IPS-18c (cell line): ENCODE measurements at regions not wholly inside any gene's neighbourhood (a gene's known extent, or its start where the extent isn't known, plus 50 kb on each side); places are given as distances from the start of the nearest gene placed in this dataset.
"Not testable (repeated sequence)": the region's sequence is repeated elsewhere in the genome, so short reads cannot be mapped to it uniquely, and the experiment has no call there.

Experiments
- H3K4me3 ChIP-seq: 2 replicates; pipeline ENCODE4 v1.7.0; 2013; ENCODE audit warnings: low read depth, mild to moderate bottlenecking, low read length, moderate library complexity; ENCODE audit not compliant: insufficient read depth
- H3K9me3 ChIP-seq: one replicate; pipeline ENCODE4 v1.6.1; 2013; ENCODE audit warnings: mild to moderate bottlenecking, low read length, moderate library complexity; ENCODE audit not compliant: control insufficient read depth, insufficient read depth

- Histone ChIP-seq H3K4me3 (no peak overlapping the region), H3K9me3 (no peaks in the 10 kb centered on the region)
These were observed 234.9 kb upstream of the CAND1 start for GRCh38 chr12:67034110-67034879.

GRCh38 chr12:67035121-67035520 is 234.0 kb upstream of the CAND1 start:
- H3K9me3 ChIP-seq: no peaks in the 10 kb centered on the region
- no peak overlapping the region for H3K4me3 ChIP-seq

DNA sequence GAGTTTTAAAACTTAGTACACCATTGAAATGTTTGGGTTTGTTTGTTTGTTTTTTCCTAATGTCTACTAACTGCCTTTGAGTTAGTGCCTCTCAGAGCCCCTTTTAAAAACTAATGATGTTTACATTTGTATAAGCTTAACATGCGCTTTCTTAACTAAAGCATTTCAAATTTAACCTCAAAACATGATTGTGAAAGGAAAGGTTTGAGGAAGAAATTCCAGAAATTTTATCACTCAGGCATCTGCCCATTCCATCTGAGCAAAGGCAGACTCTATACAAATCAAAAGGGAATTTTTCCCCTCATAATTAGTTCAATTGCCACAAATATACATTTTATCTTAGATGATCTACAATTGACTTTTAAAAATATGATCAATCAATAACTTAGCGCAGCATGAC is 230.7 kb upstream of the CAND1 start:
- no peaks in the 10 kb centered on the region for H3K9me3 ChIP-seq
- H3K4me3 ChIP-seq: no peak overlapping the region

GRCh38 chr12:67039995-67040860 is 228.9 kb upstream of the CAND1 start:
- no peak overlapping the region for H3K4me3 ChIP-seq

GRCh38 chr12:67040861-67041137 is 228.4 kb upstream of the CAND1 start:
- no peak overlapping the region for H3K4me3 ChIP-seq
- H3K9me3 ChIP-seq: no peaks in the 10 kb centered on the region

More at GRCh38 chr12:67039995-67040860, 228.9 kb upstream of the CAND1 start:
- H3K9me3 ChIP-seq: no peaks in the 10 kb centered on the region

GRCh38 chr12:67042697-67043131 is 226.4 kb upstream of the CAND1 start:
- Histone ChIP-seq H3K9me3 (no peaks in the 10 kb centered on the region), H3K4me3 (no peak overlapping the region)

GRCh38 chr12:67043771-67044170 is 225.4 kb upstream of the CAND1 start:
- Histone ChIP-seq H3K9me3 (no peaks in the 10 kb centered on the region), H3K4me3 (no peak overlapping the region)

DNA sequence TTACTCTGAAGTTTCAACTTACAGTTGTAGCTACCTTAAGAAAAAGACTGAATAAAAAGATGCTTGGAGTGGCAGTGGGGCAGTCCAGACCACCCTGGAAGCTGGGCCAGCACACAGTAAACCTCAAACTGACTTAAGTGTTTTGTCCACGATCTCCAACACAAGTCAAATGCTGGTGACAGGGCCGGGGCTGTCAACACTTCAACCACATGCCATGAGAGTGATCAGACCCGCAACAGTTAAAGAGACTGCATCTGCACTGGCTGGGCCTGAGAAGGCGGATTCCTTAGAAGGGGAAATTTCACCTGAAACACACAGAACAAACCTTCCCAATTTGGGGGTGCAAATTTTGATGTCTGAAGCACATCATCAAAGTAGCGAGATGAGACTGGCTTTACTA is 223.5 kb upstream of the CAND1 start:
- Histone ChIP-seq H3K4me3 (no peak overlapping the region), H3K9me3 (no peaks in the 10 kb centered on the region)

- no peak overlapping the region for H3K4me3 ChIP-seq
- no peaks in the 10 kb centered on the region for H3K9me3 ChIP-seq
These were observed 223.1 kb upstream of the CAND1 start for GRCh38 chr12:67046062-67046461.

- H3K9me3 ChIP-seq: no peaks in the 10 kb centered on the region
- no peak overlapping the region for H3K4me3 ChIP-seq
These were observed 221.5 kb upstream of the CAND1 start for GRCh38 chr12:67047634-67048033.

DNA sequence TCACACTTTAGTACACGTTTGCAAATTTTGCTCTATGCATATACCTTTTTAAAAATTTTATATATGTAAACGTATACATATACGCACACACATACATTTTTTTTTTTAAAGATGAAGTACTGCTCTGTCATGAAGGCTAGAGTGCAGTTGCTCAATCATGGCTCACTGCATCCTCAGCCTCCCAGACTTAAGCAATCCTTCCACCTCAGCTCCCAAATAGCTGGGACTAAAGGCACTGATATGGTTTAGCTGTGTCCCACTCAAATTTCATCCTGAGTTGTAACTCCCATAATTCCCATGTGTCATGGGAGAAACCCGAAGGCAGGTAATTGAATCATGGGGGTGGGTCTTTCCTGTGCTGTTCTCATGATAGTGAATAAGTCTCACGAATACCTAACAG is 220.8 kb upstream of the CAND1 start:
- H3K4me3 ChIP-seq: no peak overlapping the region

DNA sequence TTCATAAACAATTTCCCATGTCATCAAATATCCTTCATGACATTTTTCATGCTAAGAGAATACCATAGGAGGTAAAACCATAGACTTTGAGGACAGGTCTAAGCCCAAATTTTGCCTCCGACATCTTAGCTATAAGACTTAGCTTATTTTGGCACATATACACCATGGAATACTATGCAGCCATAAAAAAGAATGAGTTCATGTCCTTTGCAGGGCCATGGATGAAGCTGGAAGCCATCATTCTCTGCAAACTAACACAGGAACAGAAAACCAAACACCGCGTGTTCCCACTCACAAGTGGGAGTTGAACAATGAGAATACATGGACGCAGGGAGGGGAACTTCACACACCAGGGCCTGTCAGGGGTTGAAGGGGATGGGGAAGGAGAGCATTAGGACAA is 220.0 kb upstream of the CAND1 start:
- H3K9me3 ChIP-seq, H3K4me3 ChIP-seq: not testable (repeated sequence)

More for the DNA sequence above, 220.8 kb upstream of the CAND1 start:
- no peaks in the 10 kb centered on the region for H3K9me3 ChIP-seq

DNA sequence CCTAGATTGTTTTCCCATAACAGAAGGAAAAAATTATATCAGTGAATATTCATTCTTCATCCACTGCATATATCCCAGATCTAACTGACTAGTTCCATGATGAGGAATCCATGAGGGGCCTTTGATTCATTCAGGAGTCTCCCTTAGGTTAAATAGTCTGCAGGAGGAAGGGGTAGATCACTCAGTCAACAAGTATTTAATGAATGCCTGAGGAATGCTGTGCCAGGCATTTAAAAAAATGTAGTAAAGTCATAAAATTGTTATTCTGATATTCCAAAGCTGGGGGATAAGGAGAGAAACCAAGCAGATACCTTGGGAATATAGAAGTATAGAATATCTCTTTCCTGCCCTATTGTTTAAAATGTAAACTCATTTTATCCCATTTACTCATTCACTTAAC is 216.2 kb upstream of the CAND1 start:
- Histone ChIP-seq H3K9me3 (no peaks in the 10 kb centered on the region), H3K4me3 (no peak overlapping the region)

DNA sequence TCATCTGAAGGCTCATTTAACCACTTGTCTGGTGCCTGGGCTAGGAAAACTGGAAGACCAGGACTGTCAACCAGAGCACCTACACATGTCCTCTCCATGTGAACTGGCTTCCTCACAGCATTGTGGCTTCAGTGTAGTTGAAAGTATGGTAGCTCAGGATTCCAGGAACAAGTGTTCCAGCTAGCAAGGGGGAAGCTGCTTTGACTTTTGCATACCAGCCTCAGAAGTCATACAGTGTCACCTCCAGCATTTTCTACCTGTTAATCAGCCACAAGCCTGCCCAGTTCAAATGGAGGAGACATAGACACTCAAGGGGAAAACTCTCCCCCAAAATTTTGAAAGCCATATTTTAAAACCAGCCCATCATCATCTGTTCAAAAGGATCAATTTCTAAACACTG is 212.8 kb upstream of the CAND1 start:
- Histone ChIP-seq H3K9me3 (no peaks in the 10 kb centered on the region), H3K4me3 (no peak overlapping the region)

- H3K4me3 ChIP-seq: no peak overlapping the region
- H3K9me3 ChIP-seq: no peaks in the 10 kb centered on the region
These were observed 212.1 kb upstream of the CAND1 start for GRCh38 chr12:67057072-67057471.

GRCh38 chr12:67062193-67062592 is 207.0 kb upstream of the CAND1 start:
- Histone ChIP-seq H3K4me3 (no peak overlapping the region), H3K9me3 (no peaks in the 10 kb centered on the region)

GRCh38 chr12:67067453-67068203 is 201.5 kb upstream of the CAND1 start:
- no peaks in the 10 kb centered on the region for H3K9me3 ChIP-seq
- H3K4me3 ChIP-seq: peak overlapping the region; percentile 81
